MM.1S (cell line): ENCODE measurements at regions not wholly inside any gene's neighbourhood (a gene's known extent, or its start where the extent isn't known, plus 50 kb on each side); places are given as distances from the start of the nearest gene placed in this dataset.

Experiments
- CTCF ChIP-seq: fragments of 300-600 bp; sonication (generic); IDR thresholded peaks from 2 replicates; pipeline ENCODE4 v1.5.1; 2016; ENCODE audit warnings: antibody characterized with exemption, low read length, mixed read lengths
- EZH2 ChIP-seq: fragments of 300-600 bp; sonication (generic); optimal IDR thresholded peaks from 2 replicates; pipeline ENCODE3; 2017; ENCODE audit warnings: low read depth, mild to moderate bottlenecking, antibody characterized with exemption, low read length, mixed read lengths

GRCh38 chr6:104486035-104486434 is 373.7 kb downstream of the HACE1 start:
- no peak for TF ChIP-seq EZH2
- no peak for TF ChIP-seq CTCF
